ENCODE measurements at regions not wholly inside any gene's neighbourhood (a gene's known extent, or its start where the extent isn't known, plus 50 kb on each side); places are given as distances from the start of the nearest gene placed in this dataset.
"Not testable (repeated sequence)": the region's sequence is repeated elsewhere in the genome, so short reads cannot be mapped to it uniquely, and the experiment has no call there.

DNA sequence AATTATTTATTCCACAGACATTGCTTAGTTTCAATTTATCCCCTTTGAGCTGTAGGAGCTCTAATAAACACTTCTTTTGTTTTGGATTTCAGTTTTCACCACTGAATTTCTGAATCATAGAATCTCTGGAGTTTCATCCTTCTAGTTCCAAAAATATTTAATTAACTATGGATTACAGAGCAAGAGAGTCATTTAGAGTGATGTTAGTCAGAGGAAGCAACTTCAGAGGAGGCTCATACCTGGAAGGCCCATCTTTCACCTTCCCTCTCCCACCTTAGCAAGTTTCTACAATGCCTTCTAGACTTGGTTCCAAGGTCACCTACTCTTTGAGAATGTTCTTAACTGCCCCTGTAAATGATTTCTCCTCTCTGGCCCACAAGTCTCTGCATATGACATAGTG, 353.2 kb downstream of the SPRY2 start:
- H3K27ac ChIP-seq (ENCODE audit: low read depth, low read length) = no peak overlapping the region

DNA sequence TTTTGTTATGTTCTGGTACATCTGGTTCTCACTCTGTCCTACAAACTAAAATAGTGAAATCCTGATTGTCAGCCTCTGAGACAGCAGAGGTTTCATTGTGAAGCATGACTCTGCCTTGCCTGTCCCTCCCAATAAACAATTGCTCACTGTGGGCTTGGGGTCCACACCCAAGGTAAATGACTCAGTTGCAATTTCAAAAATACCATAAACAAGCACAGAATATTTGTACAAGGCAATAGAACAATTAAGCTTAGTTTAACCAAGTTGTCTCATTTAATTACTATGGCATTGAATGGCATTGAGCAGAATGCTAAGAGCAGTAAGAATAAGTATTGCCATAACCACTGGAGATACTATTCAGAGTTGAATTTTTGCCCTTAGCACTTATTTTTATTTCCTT, 353.6 kb downstream of the SPRY2 start:
- Histone ChIP-seq H3K9me3 (ENCODE audit: control insufficient read depth in 1 of 2, low read length in 2 of 2) (no peaks in the 10 kb centered on the region), H3K4me3 (ENCODE audit: low read depth in 1 of 2, low read length in 2 of 2) (no peak overlapping the region), H3K36me3 (ENCODE audit: control insufficient read depth in 1 of 2, insufficient read depth in 2 of 2, low read length in 2 of 2) (no peaks in the 10 kb centered on the region), H3K27ac (ENCODE audit: low read depth, low read length) (no peak overlapping the region), H3K27me3 (ENCODE audit: control insufficient read depth in 1 of 2, insufficient read depth in 2 of 2, low read length in 2 of 2) (no peaks in the 10 kb centered on the region), H3K4me1 (ENCODE audit: control insufficient read depth in 1 of 2, insufficient read depth in 2 of 2, low read length in 2 of 2) (peaks cover 0 to 4% of the 10 kb centered on the region in 2 donors), H3K9ac (ENCODE audit: low read depth in 1 of 2, low read length in 2 of 2) (no peak overlapping the region)

More for the DNA sequence above, 353.2 kb downstream of the SPRY2 start:
- Histone ChIP-seq H3K4me3 (ENCODE audit: low read depth in 1 of 2, low read length in 2 of 2) (no peak overlapping the region), H3K36me3 (ENCODE audit: control insufficient read depth in 1 of 2, insufficient read depth in 2 of 2, low read length in 2 of 2) (no peaks in the 10 kb centered on the region), H3K9me3 (ENCODE audit: control insufficient read depth in 1 of 2, low read length in 2 of 2) (no peaks in the 10 kb centered on the region), H3K27me3 (ENCODE audit: control insufficient read depth in 1 of 2, insufficient read depth in 2 of 2, low read length in 2 of 2) (no peaks in the 10 kb centered on the region), H3K9ac (ENCODE audit: low read depth in 1 of 2, low read length in 2 of 2) (no peak overlapping the region), H3K4me1 (ENCODE audit: control insufficient read depth in 1 of 2, insufficient read depth in 2 of 2, low read length in 2 of 2) (peaks cover 0 to 4% of the 10 kb centered on the region in 2 donors)

DNA sequence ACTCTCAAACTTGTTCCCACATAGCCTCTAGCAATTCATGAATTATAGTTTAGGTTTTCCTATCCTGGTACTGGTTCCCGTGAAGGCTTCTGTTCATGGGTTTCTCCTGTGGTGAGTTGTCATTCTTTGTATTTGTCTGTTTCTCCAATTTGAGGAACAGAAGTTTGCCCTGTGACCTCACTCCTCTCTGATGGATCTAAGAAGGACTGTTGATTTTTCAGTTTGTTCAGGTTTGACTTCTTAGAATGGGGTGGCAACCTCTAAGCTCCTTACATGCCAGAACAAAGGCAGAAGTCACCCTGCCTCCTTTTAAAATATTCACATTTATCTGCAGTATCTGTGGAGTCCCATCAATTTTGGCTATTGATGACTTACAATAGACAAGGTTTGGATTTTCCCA, 354.0 kb downstream of the SPRY2 start:
- no peak overlapping the region for H3K9ac ChIP-seq (ENCODE audit: low read depth in 1 of 2, low read length in 2 of 2)
- no peak overlapping the region for H3K27ac ChIP-seq (ENCODE audit: low read depth, low read length)
- no peak overlapping the region for H3K4me3 ChIP-seq (ENCODE audit: low read depth in 1 of 2, low read length in 2 of 2)
- peaks cover 0 to 4% of the 10 kb centered on the region in 2 donors for H3K4me1 ChIP-seq (ENCODE audit: control insufficient read depth in 1 of 2, insufficient read depth in 2 of 2, low read length in 2 of 2)
- H3K27me3 ChIP-seq (ENCODE audit: control insufficient read depth in 1 of 2, insufficient read depth in 2 of 2, low read length in 2 of 2) = no peaks in the 10 kb centered on the region
- no peaks in the 10 kb centered on the region for H3K36me3 ChIP-seq (ENCODE audit: control insufficient read depth in 1 of 2, insufficient read depth in 2 of 2, low read length in 2 of 2)
- H3K9me3 ChIP-seq (ENCODE audit: control insufficient read depth in 1 of 2, low read length in 2 of 2) = no peaks in the 10 kb centered on the region

DNA sequence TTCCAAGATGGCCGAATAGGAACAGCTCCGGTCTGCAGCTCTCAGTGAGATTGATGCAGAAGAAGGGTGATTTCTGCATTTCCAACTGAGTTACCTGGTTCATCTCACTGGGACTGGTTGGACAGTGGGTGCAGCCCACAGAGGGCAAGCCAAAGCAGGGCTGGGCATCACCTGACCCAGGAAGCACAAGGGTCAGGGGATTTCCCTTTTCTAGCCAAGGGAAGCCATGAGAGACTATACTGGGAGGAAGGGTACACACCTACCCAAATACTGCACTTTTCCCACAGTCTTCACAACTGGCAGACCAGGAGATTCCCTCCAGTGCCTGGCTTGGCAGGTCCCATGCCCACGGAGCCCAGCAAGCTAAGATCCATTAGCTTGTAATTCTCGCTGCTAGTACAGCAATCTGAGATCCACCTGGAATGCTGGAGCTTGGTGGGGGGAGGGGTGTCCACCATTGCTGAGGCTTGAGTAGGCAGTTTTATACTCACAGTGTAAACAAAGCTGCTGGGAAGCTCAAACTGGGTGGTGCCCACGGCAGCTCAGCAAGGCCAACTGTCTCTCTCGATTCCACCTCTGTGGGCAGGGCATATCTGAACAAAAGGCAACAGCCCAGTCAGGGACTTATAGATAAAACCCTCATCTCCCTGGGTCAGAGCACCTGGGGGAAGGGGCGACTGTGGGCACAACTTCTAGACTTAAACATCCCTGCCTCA, 365.8 kb downstream of the SPRY2 start:
- H3K36me3 ChIP-seq (ENCODE audit: control insufficient read depth in 1 of 2, insufficient read depth in 2 of 2, low read length in 2 of 2); H3K4me1 ChIP-seq (ENCODE audit: control insufficient read depth in 1 of 2, insufficient read depth in 2 of 2, low read length in 2 of 2); H3K9me3 ChIP-seq (ENCODE audit: control insufficient read depth in 1 of 2, low read length in 2 of 2); H3K4me3 ChIP-seq (ENCODE audit: low read depth in 1 of 2, low read length in 2 of 2); H3K27me3 ChIP-seq (ENCODE audit: control insufficient read depth in 1 of 2, insufficient read depth in 2 of 2, low read length in 2 of 2); H3K27ac ChIP-seq (ENCODE audit: low read depth, low read length); H3K9ac ChIP-seq (ENCODE audit: low read depth in 1 of 2, low read length in 2 of 2): not testable (repeated sequence)

DNA sequence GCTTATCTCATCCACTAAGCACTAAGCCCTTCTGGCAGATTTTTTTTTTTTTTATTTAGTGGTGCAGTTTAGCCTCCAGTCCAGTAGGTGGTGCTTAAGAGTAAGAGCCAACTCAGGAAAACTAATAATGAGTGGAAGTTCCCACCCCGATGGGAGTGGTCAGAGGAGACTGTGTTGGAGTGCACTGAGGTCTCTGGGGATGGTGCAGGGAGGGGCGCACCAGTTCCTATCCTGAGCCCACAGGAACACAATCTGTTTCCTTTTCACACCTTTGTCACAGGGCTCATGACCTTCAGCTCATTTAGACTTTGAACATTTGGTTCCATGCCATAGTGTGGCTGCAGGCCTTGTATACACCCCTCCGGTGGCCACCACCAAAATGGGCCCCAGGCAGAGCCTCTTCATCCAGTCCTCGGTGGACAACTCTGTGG, 367.4 kb downstream of the SPRY2 start:
- Histone ChIP-seq H3K9ac (ENCODE audit: low read depth in 1 of 2, low read length in 2 of 2) (no peak overlapping the region), H3K4me1 (ENCODE audit: control insufficient read depth in 1 of 2, insufficient read depth in 2 of 2, low read length in 2 of 2) (no peaks in the 10 kb centered on the region), H3K27me3 (ENCODE audit: control insufficient read depth in 1 of 2, insufficient read depth in 2 of 2, low read length in 2 of 2) (no peaks in the 10 kb centered on the region), H3K36me3 (ENCODE audit: control insufficient read depth in 1 of 2, insufficient read depth in 2 of 2, low read length in 2 of 2) (no peaks in the 10 kb centered on the region), H3K4me3 (ENCODE audit: low read depth in 1 of 2, low read length in 2 of 2) (no peak overlapping the region), H3K27ac (ENCODE audit: low read depth, low read length) (no peak overlapping the region), H3K9me3 (ENCODE audit: control insufficient read depth in 1 of 2, low read length in 2 of 2) (peaks cover 5 to 6% of the 10 kb centered on the region in 2 donors)

DNA sequence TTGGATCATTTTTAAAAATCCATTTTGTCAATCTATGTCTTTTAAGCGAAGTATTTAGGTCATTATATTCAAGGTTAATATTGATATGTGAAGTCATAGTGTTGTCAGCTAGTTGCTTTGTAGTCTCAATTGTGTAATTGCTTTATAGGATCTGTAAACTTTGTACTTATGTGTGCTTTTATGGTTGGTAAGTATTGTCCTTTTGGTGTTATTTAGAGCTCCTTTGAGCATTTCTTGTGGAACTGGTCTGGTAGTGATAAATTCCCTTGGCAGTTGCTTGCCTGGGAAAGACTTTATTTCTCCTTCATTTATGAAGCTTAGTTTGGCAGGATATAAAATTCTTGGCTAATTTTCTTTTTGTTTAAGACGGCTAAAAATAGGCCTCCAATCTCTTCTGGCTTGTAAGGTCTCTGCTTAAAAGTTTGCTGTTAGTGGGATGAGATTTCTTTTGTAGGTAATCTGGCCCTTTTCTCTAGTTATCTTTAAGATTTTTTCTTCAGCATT, 368.8 kb downstream of the SPRY2 start:
- H3K4me1 ChIP-seq (ENCODE audit: control insufficient read depth in 1 of 2, insufficient read depth in 2 of 2, low read length in 2 of 2) = no peaks in the 10 kb centered on the region
- H3K9ac ChIP-seq (ENCODE audit: low read depth in 1 of 2, low read length in 2 of 2) = no peak overlapping the region
- H3K4me3 ChIP-seq (ENCODE audit: low read depth in 1 of 2, low read length in 2 of 2) = no peak overlapping the region
- H3K27ac ChIP-seq (ENCODE audit: low read depth, low read length) = no peak overlapping the region
- no peaks in the 10 kb centered on the region for H3K27me3 ChIP-seq (ENCODE audit: control insufficient read depth in 1 of 2, insufficient read depth in 2 of 2, low read length in 2 of 2)
- H3K9me3 ChIP-seq (ENCODE audit: control insufficient read depth in 1 of 2, low read length in 2 of 2) = peaks cover 5 to 6% of the 10 kb centered on the region in 2 donors
- no peaks in the 10 kb centered on the region for H3K36me3 ChIP-seq (ENCODE audit: control insufficient read depth in 1 of 2, insufficient read depth in 2 of 2, low read length in 2 of 2)

DNA sequence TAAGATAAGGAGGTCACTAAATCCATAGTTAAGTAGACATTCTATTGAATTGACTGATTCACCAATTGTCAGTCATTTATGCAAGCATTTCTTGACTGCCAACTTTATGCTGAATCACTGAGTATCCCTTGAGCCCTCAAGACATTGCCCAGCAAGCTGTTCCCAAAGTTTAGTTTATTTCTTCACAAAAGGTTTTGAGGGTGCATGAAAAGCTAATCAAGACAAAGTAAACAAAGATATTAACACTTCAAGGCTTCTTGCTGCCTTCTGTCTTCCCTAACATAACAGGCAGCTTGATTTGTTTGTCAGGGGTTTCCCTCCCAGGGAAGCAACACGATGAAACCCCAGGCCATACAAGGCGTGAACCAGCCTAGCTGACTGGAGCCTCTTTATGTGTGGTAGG, 374.4 kb downstream of the SPRY2 start:
- Histone ChIP-seq H3K27ac (ENCODE audit: low read depth, low read length) (no peak overlapping the region), H3K4me3 (ENCODE audit: low read depth in 1 of 2, low read length in 2 of 2) (no peak overlapping the region), H3K9ac (ENCODE audit: low read depth in 1 of 2, low read length in 2 of 2) (no peak overlapping the region), H3K4me1 (ENCODE audit: control insufficient read depth in 1 of 2, insufficient read depth in 2 of 2, low read length in 2 of 2) (no peaks in the 10 kb centered on the region), H3K27me3 (ENCODE audit: control insufficient read depth in 1 of 2, insufficient read depth in 2 of 2, low read length in 2 of 2) (no peaks in the 10 kb centered on the region), H3K9me3 (ENCODE audit: control insufficient read depth in 1 of 2, low read length in 2 of 2) (no peaks in the 10 kb centered on the region), H3K36me3 (ENCODE audit: control insufficient read depth in 1 of 2, insufficient read depth in 2 of 2, low read length in 2 of 2) (no peaks in the 10 kb centered on the region)

DNA sequence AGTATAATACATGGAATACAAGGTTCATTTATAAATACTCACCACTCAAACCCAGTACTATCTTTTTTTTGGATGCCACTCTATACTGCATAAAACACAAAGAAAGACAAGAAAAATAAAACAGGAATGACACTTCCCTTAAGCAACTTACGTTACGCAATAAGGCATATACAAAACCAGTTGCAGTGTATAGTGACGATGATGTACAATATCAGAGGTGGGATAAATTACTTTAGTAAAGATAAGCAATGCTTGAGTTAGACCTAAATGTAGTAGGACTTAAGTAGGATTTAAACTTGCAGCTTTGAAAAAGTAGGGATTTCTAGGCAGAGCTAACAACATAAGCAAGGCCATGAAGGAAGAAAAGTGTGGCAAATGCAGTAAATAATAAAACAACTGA, 374.9 kb downstream of the SPRY2 start:
- Histone ChIP-seq H3K9ac (ENCODE audit: low read depth in 1 of 2, low read length in 2 of 2) (no peak overlapping the region), H3K9me3 (ENCODE audit: control insufficient read depth in 1 of 2, low read length in 2 of 2) (no peaks in the 10 kb centered on the region), H3K4me3 (ENCODE audit: low read depth in 1 of 2, low read length in 2 of 2) (no peak overlapping the region), H3K36me3 (ENCODE audit: control insufficient read depth in 1 of 2, insufficient read depth in 2 of 2, low read length in 2 of 2) (no peaks in the 10 kb centered on the region), H3K27ac (ENCODE audit: low read depth, low read length) (no peak overlapping the region), H3K4me1 (ENCODE audit: control insufficient read depth in 1 of 2, insufficient read depth in 2 of 2, low read length in 2 of 2) (no peaks in the 10 kb centered on the region), H3K27me3 (ENCODE audit: control insufficient read depth in 1 of 2, insufficient read depth in 2 of 2, low read length in 2 of 2) (no peaks in the 10 kb centered on the region)

DNA sequence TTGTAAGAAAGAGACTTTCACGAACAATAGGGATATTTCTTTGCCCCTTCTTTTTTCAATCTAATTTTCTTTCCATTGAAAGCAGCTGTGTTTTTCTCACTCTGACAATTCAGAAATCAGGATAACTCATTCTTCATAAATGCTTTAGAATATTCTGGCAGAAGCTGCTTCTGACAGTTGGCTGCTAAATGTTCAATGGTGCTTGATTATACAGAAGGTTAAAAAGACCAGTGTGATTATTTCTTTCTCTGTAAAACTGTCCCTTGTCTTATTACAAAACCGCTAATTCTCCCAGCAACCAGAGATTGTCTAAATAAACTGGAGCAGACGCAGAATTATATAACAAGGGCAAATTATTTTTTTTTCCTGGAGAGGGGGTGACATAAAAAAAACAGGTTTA, 394.4 kb downstream of the SPRY2 start:
- no peaks in the 10 kb centered on the region for H3K27me3 ChIP-seq (ENCODE audit: control insufficient read depth in 1 of 2, insufficient read depth in 2 of 2, low read length in 2 of 2)
- no peaks in the 10 kb centered on the region for H3K4me1 ChIP-seq (ENCODE audit: control insufficient read depth in 1 of 2, insufficient read depth in 2 of 2, low read length in 2 of 2)
- H3K27ac ChIP-seq (ENCODE audit: low read depth, low read length) = no peak overlapping the region
- no peak overlapping the region for H3K9ac ChIP-seq (ENCODE audit: low read depth in 1 of 2, low read length in 2 of 2)
- no peaks in the 10 kb centered on the region for H3K36me3 ChIP-seq (ENCODE audit: control insufficient read depth in 1 of 2, insufficient read depth in 2 of 2, low read length in 2 of 2)
- peaks cover 0 to 2% of the 10 kb centered on the region in 2 donors for H3K9me3 ChIP-seq (ENCODE audit: control insufficient read depth in 1 of 2, low read length in 2 of 2)
- no peak overlapping the region for H3K4me3 ChIP-seq (ENCODE audit: low read depth in 1 of 2, low read length in 2 of 2)

DNA sequence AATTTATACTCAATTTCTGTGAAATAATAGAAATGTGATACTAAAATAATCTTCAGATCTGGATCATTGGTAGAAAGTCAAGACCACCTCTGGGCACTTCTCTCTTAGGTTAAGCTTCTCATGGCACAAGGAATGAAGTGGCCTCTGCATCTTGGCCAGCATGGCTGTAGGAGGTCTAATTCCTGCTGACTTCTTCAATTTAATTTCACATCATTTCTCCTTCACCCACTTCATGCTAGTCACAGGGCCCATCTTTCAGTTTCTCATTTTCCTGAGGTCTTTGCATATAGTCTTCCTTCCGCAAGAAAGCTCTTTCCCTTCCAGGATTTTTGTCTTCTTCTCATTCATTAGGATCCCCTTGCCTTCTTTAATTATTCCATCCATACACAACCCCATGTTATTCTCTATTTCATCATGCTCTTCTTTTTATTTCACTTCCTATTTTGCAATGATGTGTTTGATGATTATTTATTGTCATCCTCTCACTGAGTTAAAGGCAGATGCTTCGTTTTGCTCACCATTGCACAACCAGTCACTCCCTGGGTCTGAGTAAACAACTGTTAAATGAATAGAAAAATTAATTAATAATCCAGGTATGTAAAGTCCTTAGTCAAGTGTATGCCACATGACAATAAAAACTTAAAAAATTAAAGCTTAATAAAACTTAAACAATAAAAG, 397.4 kb downstream of the SPRY2 start:
- Histone ChIP-seq H3K4me1 (ENCODE audit: control insufficient read depth in 1 of 2, insufficient read depth in 2 of 2, low read length in 2 of 2) (no peaks in the 10 kb centered on the region), H3K27ac (ENCODE audit: low read depth, low read length) (no peak overlapping the region)

More for the DNA sequence above, 397.4 kb downstream of the SPRY2 start:
- Histone ChIP-seq H3K4me3 (ENCODE audit: low read depth in 1 of 2, low read length in 2 of 2) (no peak overlapping the region), H3K36me3 (ENCODE audit: control insufficient read depth in 1 of 2, insufficient read depth in 2 of 2, low read length in 2 of 2) (no peaks in the 10 kb centered on the region), H3K9ac (ENCODE audit: low read depth in 1 of 2, low read length in 2 of 2) (no peak overlapping the region), H3K9me3 (ENCODE audit: control insufficient read depth in 1 of 2, low read length in 2 of 2) (peaks cover 0 to 2% of the 10 kb centered on the region in 2 donors), H3K27me3 (ENCODE audit: control insufficient read depth in 1 of 2, insufficient read depth in 2 of 2, low read length in 2 of 2) (no peaks in the 10 kb centered on the region)
